Stomach (tissue), 4 donors: ENCODE measurements at regions not wholly inside any gene's neighbourhood (a gene's known extent, or its start where the extent isn't known, plus 50 kb on each side); places are given as distances from the start of the nearest gene placed in this dataset.

Experiments
- CTCF ChIP-seq, 7 experiments: fragments of 450-650 bp in 4 of 7; fragments of 200-600 bp in 3 of 7; sonication (generic) in 3 of 7; IDR thresholded peaks; one replicate each; pipeline ENCODE4 v1.5.1; 2016 to 2019; ENCODE audit warnings: antibody characterized with exemption in 7 of 7, control low read depth in 2 of 7, mild to moderate bottlenecking in 1 of 7
- POLR2A ChIP-seq, 4 donors: fragments of 450-650 bp; IDR thresholded peaks; one replicate each; pipeline ENCODE4 v1.6.1; 2016; ENCODE audit warnings: antibody characterized with exemption in 4 of 4, control low read depth in 2 of 4, mild to moderate bottlenecking in 1 of 4, moderate library complexity in 1 of 4
- POLR2AphosphoS5 ChIP-seq, 3 donors: sonication (generic); formaldehyde crosslinking; IDR thresholded peaks; one replicate each; pipeline ENCODE4 v1.6.1; 2016; ENCODE audit warnings: antibody characterized with exemption in 3 of 3

- no peak for TF ChIP-seq CTCF (IDR thresholded peaks at IDR 0.05)
- TF ChIP-seq POLR2AphosphoS5 (IDR thresholded peaks at IDR 0.05) = peak in 1 of 3 donors; percentile 0
- no peak for TF ChIP-seq POLR2A (IDR thresholded peaks at IDR 0.05)
These were observed 119.2 kb downstream of the FOXD2 start for GRCh38 chr1:47557066-47557465.
